NCI-H460 (cell line): ENCODE measurements at regions not wholly inside any gene's neighbourhood (a gene's known extent, or its start where the extent isn't known, plus 50 kb on each side); places are given as distances from the start of the nearest gene placed in this dataset.

ENCODE experiments used
- DNase-seq: peaks from one replicate; pipeline ENCODE4 v3.0.0-alpha.2; 2016; ENCODE audit warnings: low read depth; ENCODE audit errors: extremely low read depth

- DNase-seq, result no peak
Observed at GRCh38 chr9:31807574-31808256, 576.7 kb upstream of the ACO1 start.

DNA sequence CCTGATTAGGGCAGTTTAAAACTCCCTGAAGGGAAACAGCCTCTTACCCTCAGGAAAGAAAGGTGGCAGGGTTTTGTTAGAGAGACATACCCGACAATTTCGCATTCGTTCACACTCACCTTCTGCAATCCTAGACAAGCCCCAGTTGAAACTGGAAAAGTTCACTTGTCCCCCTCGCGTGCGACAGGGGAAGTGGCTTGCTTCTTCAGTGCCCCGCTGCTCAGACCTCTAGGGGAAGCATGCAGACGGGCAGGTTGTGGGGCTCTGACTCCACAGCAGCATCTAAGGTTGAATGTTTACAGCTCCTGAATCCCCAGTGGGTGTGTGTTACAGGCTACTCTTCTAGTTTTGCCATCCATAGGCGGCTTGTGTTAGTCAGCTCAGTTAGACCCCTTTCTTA, 575.7 kb upstream of the ACO1 start:
- DNase-seq, result no peak

- no peak for DNase-seq
Observed at GRCh38 chr9:31820426-31820825, 564.0 kb upstream of the ACO1 start.

GRCh38 chr9:31821583-31821982, 562.9 kb upstream of the ACO1 start:
- no peak for DNase-seq

GRCh38 chr9:31823365-31823764, 561.1 kb upstream of the ACO1 start:
- DNase-seq, result no peak

- no peak for DNase-seq
Observed at GRCh38 chr9:31824860-31825259, 559.6 kb upstream of the ACO1 start.

GRCh38 chr9:31837211-31837610, 547.2 kb upstream of the ACO1 start:
- DNase-seq, result no peak

DNA sequence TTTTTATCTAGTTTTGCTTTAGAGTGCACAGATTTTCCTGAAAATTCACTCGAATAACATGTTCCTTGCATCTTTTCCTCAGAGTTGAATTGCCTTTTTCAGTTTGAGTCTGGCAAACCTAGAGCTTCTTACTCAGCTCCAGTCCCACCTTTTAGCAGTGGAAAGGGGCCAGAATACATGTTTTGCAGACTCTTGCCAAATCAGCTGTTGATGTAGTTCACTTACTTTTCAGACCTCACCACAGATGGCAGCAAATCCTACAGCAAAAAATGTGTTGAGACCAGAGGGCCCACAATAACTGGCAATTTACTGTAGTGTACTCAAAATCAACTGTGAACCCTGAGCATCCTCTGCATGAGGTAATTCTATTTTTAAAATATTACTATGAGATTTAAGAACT, 545.2 kb upstream of the ACO1 start:
- no peak for DNase-seq

DNA sequence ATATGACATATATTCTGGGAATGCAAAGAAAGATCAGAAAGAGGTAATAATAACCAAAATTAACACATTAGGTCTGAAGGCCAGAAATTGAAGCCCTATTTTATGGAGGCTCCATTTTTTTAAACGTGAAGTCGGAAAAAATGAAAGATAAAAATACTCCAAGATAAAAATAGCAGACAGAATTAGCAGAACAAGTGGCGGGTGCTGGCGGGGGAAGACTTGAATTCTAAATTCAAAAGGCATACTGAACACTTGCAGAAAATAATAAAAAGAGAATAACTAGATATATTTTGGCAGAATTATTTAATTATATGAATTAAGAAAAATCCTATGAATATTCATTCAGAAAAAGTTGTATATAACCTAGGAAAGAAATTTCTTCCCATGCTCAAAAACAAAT, 543.7 kb upstream of the ACO1 start:
- DNase-seq, result no peak

- no peak for DNase-seq
Observed at GRCh38 chr9:31847963-31848362, 536.5 kb upstream of the ACO1 start.

- DNase-seq, result peak; percentile 7
Observed at GRCh38 chr9:31848505-31849285, 535.7 kb upstream of the ACO1 start.

DNA sequence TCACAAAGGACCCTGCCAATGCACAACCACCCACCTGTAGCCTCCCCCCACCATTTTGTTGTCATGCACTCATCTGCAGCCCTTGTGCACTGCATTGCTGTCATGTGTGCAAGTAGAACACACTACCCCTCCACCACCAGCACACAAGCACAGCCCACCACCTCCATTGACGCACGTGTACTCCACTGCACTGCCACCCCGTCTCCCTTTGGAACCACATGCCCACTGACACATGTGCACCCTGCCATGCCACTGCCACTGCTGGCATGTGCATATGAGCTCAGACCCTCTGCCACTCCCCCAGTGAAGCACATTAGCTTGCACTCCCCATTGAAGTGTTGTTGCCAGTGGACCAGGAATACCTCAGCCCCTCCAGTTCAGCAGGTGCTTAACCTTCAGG, 530.3 kb upstream of the ACO1 start:
- DNase-seq, result no peak

DNA sequence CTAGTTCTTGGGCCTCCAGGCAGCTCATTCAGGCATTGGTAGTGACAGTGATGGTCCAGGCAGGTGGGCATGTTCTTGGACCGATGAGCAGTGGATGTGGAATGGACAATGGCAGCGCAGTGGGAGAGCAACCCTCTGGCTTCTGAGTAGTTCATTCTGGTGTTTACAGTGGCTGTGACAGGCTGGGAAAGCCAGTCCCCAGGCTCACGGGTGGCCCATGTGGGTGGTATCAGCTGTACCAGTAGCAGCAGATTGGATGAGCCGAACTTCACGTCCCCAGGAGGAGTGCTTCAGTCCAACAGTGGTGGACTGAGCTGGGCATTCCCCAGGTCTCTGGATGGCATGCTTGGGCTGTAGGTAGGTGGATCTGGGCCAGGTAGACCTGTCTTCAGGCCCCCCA, 515.6 kb upstream of the ACO1 start:
- DNase-seq, result no peak

DNA sequence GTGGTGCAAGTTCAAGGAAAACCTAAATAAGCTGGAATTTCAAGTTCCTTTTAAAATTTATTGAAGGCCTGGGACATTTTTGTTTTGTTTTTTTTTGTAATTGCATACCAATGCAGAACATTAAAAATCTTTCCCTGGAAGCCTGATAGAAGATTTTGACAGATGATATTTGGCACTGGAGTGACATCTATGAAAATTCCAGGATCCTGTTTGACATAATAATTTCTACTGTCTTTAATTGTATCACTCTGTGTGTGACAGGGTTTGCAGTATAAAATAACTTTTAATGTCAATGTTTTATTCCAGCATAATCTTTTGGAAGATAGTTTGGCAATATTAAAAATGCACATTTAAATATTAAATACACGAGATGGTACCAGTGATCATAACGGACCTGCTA, 514.2 kb upstream of the ACO1 start:
- no peak for DNase-seq

- no peak for DNase-seq
Observed at GRCh38 chr9:31873722-31874121, 510.7 kb upstream of the ACO1 start.

DNA sequence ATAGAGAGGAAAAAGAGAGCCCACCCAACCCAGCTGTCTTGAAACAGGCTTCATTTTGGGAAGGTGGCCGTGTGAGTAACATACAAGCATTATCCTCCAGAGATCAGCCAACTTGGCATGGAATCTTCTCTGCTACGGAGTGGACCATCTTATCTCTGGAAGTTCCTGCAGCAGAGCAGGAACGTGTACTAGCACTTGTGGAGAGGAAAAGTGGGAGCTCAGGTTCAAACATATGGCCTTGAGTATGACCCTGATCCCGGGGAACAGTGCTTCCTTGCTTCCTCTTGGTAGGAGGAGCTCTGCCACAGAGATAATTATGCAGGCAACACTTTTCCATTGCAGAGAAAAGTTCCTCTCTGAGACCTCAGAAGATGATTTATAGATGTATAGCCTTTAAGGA, 490.4 kb upstream of the ACO1 start:
- DNase-seq, result no peak

GRCh38 chr9:31908158-31908890, 476.1 kb upstream of the ACO1 start:
- no peak for DNase-seq

DNA sequence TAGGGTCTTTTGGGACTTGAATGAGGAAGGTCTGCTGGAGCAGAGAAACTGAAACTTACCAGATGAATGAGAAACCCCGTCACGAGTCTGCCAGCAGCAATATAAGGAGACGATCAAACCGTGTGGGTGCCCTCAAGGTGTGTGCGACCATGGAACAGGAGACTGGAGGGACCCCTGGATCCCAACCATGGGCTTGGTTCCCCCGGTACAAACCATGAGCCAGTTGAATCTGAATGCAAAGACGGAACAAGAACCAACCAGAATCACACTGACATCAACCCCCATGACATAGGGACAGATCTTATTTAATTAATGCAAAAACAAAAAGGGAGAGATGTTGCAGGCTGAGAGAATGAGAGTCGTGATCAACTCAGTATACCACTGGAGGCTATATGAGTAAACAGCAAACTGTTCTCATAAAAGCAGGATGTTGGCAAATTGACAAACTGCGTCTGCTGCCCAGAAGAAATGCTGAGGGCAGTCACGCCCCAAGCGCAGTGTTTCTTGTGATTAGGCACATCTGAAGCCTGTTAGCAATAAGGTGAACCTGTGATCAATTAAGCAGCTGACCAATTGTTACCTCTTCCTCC, 475.5 kb upstream of the ACO1 start:
- no peak for DNase-seq

- DNase-seq, result no peak
Observed at GRCh38 chr9:31912636-31913035, 471.8 kb upstream of the ACO1 start.

- DNase-seq, result no peak
Observed at GRCh38 chr9:31916591-31917241, 467.7 kb upstream of the ACO1 start.

DNA sequence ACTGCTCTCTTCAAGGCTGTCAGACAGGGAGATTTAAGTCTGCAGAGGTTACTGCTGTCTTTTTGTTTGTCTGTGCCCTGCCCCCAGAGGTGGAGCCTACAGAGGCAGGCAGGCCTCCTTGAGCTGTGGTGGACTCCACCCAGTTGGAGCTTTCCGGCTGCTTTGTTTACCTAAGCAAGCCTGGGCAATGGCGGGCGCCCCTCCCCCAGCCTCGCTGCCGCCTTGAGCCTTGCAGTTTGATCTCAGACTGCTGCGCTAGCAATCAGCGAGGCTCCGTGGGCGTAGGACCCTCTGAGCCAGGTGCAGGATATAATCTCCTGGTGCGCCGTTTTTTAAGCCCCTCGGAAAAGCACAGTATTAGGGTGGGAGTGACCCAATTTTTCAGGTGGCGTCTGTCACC, 446.7 kb upstream of the ACO1 start:
- DNase-seq, result peak; percentile 9
